ENCODE measurements at regions not wholly inside any gene's neighbourhood (a gene's known extent, or its start where the extent isn't known, plus 50 kb on each side); places are given as distances from the start of the nearest gene placed in this dataset.
A peak's percentile ranks its signal among the peaks of the same experiment; 100 is the strongest.

DNA sequence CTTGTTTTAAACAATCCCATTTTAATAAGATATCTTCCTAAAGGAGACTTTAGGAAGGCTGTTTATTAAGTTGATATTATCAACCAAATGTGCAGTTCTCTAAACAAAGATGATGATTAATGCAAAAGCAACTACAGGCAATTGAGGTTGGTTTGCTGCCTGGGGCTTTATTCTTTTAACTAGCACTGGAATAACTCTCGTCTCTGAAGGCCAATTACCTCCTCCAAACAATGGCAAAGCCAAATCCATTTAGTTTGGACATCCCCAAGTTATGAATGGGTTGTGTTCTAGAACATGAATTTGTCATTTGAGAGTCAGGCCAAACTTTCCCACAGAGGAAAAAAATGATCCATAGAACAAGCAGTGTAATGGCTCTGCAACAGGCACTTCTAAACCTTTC, 114.1 kb downstream of the SLC16A9 start:
- no peak for DNase-seq

DNA sequence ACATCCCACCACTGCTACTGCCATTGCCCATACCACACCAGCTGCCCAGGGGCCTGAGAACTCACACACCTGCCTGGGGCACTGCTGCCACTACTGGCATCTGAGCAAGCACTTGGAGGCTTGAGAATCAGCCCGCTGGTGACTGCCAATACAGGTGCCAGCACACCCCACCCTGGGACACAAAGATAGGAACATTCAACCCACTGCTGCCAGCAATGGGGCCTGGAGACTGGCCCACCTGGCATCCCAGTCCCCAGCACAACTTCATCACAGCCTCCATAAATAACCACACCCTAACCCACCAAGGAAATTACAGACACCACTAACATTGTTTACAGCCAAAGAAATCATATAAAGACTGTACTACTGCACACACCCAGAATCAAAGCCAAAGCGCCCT, 115.9 kb downstream of the SLC16A9 start:
- DNase-seq: no peak

GRCh38 chr10:59589796-59590195, 119.9 kb downstream of the SLC16A9 start:
- DNase-seq: no peak

GRCh38 chr10:59588791-59589190, 120.9 kb downstream of the SLC16A9 start:
- DNase-seq: no peak

DNA sequence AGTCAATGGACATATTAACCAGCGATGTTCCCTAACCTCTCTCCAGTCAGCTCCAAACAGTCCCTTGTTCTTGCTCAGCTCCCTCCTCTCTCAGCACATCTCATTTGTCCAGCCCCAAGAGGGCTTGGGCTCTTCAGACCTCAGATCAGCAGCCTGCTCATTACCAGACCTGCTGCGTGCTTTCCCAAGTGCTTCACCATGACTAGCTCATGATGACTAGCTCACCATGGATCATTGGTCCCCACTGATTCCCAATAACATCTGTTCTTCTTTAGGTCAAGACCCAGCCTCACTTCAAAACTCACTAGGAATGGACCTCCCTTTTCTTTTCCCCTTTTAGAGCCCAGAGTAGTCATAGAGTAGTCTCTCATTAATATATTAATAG, 121.9 kb downstream of the SLC16A9 start:
- DNase-seq: no peak

DNA sequence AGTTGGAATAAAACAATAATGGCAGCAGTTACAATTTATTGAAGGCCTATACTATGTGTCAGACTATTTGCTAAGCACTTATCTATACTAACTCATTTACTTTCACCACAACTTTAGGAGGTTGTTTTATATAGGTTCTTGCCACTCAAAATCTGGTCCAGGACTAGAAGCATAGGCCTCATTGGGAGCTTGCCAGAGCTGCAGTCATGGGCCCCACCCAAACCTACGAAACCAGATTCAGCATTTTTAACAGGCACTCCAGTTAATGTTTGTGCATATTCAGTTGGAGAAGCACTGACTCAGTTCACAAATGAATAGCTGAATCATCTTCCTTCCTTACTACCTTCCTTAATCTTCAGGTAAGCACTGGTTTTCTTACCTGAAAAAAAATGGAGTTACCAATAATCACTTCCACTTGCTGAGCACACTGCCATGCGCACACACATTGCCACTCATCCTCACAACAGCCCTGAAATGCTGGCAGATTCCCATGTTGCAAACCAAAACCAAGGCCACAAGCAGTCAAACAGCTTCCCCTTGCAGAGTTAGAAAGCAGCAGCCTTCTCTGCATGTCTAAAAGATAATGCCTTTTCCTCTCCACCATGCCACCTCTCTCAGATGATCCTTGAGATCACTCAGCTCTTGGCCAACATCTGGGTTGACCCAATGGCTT, 122.4 kb downstream of the SLC16A9 start:
- no peak for DNase-seq

DNA sequence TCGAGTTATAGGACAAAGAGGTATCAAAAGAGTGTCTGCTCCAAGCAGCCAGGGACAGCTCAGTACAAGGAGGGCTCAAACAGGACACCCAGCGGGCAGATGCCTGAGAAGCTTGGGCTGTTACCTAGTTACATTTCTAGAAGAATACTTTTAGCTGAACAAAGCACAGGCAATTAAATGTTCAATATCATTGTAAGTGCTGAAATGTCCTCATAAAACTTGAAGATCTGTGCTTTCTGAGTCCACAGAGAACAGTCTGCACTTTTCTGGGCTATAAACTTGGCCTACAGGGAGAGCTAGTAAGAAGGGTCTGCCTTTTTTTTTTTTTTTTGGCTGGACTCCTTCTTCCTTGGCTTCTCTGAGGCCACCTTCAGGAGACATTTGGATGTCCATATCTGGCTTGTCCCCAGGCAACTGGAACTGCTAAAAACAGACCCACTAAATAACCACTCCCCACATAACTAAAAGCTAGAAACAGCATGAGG, 123.2 kb downstream of the SLC16A9 start:
- no peak for DNase-seq

DNA sequence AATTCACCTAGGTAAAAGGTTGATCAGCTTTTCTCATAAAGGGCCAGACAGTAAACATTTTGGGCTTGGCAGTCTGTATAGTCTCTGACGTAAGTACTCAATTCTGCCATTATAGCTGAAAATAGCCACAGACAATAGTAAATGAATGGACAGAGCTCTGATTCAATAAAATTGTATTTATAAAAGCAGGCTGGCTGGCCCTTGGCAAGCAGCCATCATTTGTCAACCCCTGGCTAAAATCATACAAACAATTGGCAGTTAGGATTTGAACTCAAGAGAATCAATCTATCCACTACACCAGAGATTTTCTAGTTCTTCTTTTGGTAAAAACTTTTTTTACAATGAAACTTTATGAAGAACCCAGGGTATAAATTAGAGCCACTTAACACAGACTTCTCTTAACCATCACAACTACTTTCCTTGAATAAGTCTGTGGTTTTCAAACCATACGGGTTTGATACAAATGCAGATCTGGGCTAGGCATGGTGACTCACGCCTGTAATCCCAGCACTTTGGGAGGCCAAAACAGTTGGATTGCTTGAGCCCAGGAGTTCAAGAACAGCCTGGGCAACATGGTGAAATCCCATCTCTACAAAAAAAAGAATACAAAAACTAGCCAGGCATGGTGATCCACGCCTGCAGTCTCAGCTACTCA, 124.5 kb downstream of the SLC16A9 start:
- DNase-seq: no peak

- no peak for DNase-seq
Observed at GRCh38 chr10:59582780-59583179, 126.9 kb downstream of the SLC16A9 start.

DNA sequence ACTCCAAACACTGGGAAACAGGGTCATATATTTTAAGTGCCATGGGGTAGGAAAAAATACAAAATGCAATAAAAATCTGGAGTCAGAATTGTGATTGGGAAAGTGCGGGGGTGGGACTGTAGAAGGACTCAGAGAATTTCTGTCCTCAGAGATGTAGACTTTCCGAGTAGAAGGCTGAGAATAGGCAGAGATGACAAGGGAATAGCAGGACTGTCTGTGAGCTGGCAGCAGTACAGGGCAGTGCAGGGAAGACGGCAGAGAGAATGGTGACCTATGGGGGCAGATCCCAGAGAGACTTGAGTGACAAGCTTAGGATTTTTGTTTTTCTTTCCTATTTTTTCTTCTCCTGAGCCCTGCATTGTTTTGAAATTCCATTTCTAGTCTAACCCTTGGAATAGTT, 127.6 kb downstream of the SLC16A9 start:
- no peak for DNase-seq

- peak; percentile 56 to 66 for DNase-seq
Observed at GRCh38 chr10:59580026-59580863, 129.4 kb downstream of the SLC16A9 start.

GRCh38 chr10:59578741-59579140, 130.9 kb downstream of the SLC16A9 start:
- no peak for DNase-seq

- DNase-seq: no peak
Observed at GRCh38 chr10:59577984-59578383, 131.7 kb downstream of the SLC16A9 start.

DNA sequence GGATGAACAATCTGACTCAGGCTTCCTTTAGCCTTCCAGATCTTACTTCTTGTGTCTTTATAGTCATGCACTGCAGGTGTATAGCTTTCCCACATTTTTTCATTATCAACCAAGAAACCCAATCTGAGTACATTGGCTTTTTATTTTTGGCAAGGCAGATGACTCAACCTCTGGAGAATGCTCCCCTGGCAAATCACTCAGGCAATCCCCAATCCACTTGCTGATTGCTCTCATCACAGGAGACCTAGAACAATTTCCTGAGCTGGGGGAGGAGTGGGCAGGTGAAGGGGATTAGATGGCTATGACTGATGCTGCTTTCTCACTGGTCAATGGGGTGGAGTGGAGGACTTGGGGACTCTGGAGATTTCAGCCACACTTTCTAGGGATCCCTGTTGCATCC, 134.4 kb downstream of the SLC16A9 start:
- DNase-seq: no peak

GRCh38 chr10:59563531-59563930, 146.1 kb downstream of the SLC16A9 start:
- DNase-seq: no peak

DNA sequence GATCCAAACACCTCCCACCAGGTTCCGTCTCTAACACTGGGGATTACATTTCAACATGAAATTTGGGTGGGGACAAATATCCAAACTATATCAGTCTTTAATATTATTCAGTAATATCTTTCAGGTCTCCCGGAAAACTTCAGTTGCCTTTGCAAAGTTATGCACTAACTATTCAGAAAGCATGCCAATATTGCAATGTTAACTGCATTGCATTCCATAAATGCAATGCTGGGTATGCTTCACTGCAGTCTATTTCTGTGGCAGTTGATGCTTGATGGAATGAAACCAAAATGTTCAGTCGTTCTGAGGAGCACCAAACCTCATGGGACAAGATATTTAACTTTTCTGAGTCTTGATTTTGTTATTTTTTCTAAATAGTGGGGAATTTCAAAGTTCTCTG, 147.5 kb downstream of the SLC16A9 start:
- no peak for DNase-seq

- DNase-seq: no peak
Observed at GRCh38 chr10:59561477-59562121, 148.1 kb downstream of the SLC16A9 start.

DNA sequence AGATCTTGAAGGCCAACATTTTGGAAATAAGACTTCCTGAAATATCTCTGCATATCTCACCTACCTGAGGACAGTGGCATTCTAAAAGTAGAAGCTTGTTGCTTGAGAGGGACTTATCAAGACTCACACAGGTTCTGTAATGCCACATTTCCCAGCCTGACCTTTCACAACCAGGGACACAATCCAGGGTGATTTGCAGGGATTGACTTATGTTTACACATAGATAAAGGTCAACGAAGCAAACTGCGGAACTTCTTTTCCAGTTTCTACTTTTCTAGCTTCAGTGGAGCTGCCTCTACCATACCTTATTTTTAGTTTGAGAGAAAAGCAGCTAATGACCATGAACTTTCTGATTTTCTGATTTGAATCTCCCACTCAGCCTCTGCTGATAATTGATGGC, 148.7 kb downstream of the SLC16A9 start:
- no peak for DNase-seq

DNA sequence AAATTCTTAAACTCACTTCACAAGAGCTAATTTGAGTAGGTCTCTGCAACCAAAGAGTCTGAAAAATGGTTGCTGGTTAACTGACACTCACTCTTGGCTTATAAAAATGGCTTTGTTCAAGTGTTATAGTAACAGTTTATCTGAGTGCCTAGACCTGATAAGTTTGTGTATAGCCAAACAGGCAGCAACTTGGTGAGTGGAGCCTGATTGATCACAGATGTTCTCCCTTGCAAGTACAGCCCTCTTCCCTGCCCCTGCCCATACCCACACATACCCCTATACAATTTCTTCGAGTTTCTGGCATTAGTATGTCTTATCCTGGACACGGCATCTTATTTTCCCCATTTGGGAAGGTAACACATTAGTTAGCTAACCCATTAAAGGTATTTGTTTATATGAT, 149.5 kb downstream of the SLC16A9 start:
- DNase-seq: peak; percentile 74 to 81

DNA sequence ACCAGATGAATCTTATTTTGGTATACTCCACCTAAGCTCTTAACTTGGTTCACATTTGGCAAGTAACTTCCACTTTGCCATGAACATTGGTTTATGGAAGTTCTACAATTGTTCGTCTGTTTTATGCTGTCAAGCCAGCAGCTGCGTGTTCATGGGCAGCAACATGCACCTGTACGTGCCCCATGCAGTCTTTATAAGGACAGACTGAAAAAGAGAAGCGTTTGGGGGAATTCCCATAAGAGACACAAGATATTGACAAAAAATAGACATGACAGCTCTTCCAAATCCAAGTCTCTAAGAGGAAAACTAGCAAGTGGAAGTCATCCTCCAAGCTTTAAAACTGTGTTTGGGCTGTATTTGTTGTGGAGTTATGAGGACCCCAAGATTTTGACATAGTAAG, 151.6 kb downstream of the SLC16A9 start:
- DNase-seq: no peak

GRCh38 chr10:59557642-59558041, 152.0 kb downstream of the SLC16A9 start:
- no peak for DNase-seq

DNA sequence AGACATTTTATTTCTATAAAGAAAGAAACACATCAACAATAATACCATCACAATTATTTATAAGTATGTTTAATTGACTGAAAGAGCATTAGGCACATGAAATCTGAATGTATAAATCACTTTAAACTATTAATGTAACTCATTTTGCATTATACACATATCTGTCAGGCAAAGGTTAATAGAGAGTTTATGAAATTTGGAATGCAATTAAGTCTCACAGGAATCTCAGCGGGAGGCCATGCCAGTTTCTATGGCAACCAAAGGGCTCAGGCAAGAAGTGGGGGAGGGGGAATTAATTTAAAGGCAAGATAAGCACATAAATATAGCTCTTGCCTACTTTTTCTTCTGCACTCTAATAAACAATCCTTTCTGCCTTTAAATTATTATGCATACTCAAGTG, 152.6 kb downstream of the SLC16A9 start:
- peak; percentile 54 to 66 for DNase-seq
